SJCRH30 (cell line): ENCODE measurements at regions not wholly inside any gene's neighbourhood (a gene's known extent, or its start where the extent isn't known, plus 50 kb on each side); places are given as distances from the start of the nearest gene placed in this dataset.
"Not testable (repeated sequence)": the region's sequence is repeated elsewhere in the genome, so short reads cannot be mapped to it uniquely, and the experiment has no call there.

Experiments used
- DNase-seq, 2 experiments: peaks; one replicate each; pipeline ENCODE4 v3.0.0-alpha.2; 2015 to 2020
- H3K27ac ChIP-seq: fragments of 250-450 bp; sonication (Bioruptor Pico); 2 replicates; pipeline ENCODE4 v1.5.1; 2020; ENCODE audit warnings: mild to moderate bottlenecking, moderate library complexity
- H3K27me3 ChIP-seq: fragments of 250-450 bp; sonication (Bioruptor Pico); 2 replicates; pipeline ENCODE4 v1.5.1; 2020; ENCODE audit warnings: mild to moderate bottlenecking, moderate library complexity
- H3K36me3 ChIP-seq: fragments of 250-450 bp; sonication (Bioruptor Pico); 2 replicates; pipeline ENCODE4 v1.5.1; 2020; ENCODE audit warnings: mild to moderate bottlenecking, moderate library complexity
- H3K4me1 ChIP-seq: fragments of 250-450 bp; sonication (Bioruptor Pico); 2 replicates; pipeline ENCODE4 v1.5.1; 2020; ENCODE audit warnings: mild to moderate bottlenecking, moderate library complexity
- H3K4me3 ChIP-seq: fragments of 250-450 bp; sonication (Bioruptor Pico); 2 replicates; pipeline ENCODE4 v1.5.1; 2020; ENCODE audit warnings: mild to moderate bottlenecking, moderate library complexity
- H3K9me3 ChIP-seq: fragments of 250-450 bp; sonication (Bioruptor Pico); replicated peaks from 2 replicates; pipeline ENCODE4 v1.5.1; 2020; ENCODE audit warnings: mild to moderate bottlenecking, moderate library complexity

DNA sequence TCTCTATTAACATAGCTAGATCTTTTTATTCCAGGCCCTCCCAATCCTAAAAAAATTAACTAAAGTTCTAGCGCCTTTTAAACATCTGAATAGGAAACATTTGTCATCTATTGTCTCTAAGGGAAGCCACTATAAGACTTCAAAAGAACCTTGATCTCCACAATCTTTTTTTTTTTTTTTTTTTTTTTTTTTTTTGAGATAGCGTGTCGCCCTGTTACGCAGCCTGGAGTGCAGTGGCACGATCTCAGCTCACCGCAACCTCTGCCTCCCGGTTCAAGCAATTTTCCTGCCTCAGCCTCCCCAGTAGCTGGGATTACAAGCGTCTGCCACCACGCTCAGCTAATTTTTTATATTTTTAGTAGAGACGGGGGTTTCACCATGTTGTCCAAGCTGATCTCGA lies 526.5 kb upstream of the HTR2C start:
- H3K9me3 ChIP-seq, H3K4me1 ChIP-seq, H3K27me3 ChIP-seq, H3K27ac ChIP-seq, DNase-seq, H3K4me3 ChIP-seq, H3K36me3 ChIP-seq: not testable (repeated sequence)

DNA sequence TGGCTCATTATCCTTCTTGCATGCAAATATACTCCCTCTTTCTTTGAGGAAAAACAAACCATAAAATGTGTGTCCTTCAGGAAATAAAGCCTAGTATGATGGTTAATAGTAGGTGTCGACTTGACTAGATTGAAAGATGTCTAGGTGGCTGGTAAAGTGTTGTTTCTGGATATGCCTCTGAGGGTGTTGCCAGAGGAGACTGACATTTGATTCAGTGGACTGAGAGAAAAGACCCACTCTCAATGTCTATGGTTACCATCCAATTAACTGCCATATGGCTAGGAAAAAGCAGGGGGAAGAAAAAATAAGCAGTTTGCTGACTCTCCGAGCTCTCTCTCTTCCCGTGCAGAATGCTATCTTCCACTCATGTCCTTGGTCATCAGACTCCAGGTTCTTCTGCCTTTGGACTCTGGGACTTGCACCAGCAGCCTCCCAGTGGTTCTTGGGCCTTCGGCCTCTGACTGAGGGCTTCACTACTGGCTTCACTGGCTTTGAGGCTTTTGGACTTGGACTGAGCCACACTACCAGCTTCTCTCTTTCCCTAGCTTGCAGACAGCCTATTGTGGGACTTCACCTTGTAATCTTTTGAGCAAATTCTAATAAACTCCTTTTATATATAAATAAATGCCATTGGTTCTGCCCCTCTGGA lies 532.1 kb upstream of the HTR2C start:
- Histone ChIP-seq H3K27ac (no peak overlapping the region), H3K36me3 (no peaks in the 10 kb centered on the region), H3K4me1 (no peaks in the 10 kb centered on the region), H3K27me3 (no peaks in the 10 kb centered on the region), H3K4me3 (no peak overlapping the region), H3K9me3 (no peaks in the 10 kb centered on the region)
- no peak for DNase-seq

DNA sequence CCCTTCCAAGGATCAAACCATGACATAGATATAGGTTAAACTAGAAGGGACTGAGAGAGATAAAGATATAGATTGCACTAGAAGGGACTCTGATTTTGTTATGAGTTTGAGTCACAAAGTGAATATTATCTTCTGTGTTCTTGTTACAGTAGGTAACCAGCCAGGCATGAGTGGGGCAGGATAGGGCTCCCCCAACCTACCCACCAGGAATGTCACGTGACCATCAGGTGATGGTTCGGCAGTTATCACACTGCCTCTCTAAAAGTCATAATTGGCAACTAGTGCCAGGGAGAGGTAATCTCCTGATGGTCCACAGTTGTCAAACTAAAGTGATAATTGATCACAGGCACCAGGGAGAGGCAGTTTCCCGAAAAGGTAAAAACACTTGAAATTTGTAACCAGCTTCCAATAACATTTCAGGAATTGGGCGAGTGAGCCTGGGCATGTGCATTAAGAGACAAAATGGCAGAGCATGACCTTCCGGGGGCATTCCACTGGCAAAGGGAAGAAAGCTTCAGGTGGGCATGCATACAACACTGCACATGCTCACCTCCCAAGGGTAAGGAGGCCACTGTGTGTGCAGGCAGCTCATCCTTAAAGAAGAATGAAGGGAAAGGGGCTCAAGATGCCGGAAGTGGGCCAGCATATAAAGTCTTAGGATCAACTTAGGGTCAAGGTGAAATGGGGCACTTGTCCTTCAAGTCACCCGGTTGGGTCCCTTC lies 533.6 kb upstream of the HTR2C start:
- H3K27ac ChIP-seq, result no peak overlapping the region

GRCh38 chrX:114049063-114049462 lies 534.8 kb upstream of the HTR2C start:
- Histone ChIP-seq H3K27me3 (no peaks in the 10 kb centered on the region), H3K4me3 (no peak overlapping the region), H3K27ac (no peak overlapping the region), H3K9me3 (no peaks in the 10 kb centered on the region), H3K4me1 (no peaks in the 10 kb centered on the region), H3K36me3 (no peaks in the 10 kb centered on the region)
- DNase-seq, result no peak

More for the DNA sequence above, 533.6 kb upstream of the HTR2C start:
- H3K4me1 ChIP-seq, result no peaks in the 10 kb centered on the region
- no peaks in the 10 kb centered on the region for H3K9me3 ChIP-seq
- no peak overlapping the region for H3K4me3 ChIP-seq
- H3K27me3 ChIP-seq, result no peaks in the 10 kb centered on the region
- no peak for DNase-seq
- H3K36me3 ChIP-seq, result no peaks in the 10 kb centered on the region

DNA sequence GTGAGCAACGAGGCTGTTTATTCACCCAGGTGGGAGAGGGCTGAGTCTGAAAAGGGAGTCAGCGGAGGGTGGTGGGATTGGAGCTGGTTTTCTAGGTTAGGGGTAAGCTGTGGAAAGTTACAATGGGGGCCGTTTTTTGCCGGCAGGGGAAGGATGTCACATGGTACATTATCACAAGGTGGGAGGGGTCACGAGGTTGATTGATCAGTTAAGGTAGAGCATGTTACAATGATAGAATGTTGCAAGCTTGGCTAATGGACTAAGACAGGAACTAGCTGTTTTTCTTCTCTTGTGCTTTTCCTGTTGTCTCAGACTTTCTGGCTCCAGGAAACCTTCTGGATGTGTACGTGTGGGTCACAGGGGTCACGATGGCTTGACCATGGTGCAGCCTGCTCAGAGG lies 536.3 kb upstream of the HTR2C start:
- H3K27me3 ChIP-seq, result no peaks in the 10 kb centered on the region
- no peak overlapping the region for H3K4me3 ChIP-seq
- no peaks in the 10 kb centered on the region for H3K36me3 ChIP-seq
- no peak for DNase-seq
- no peaks in the 10 kb centered on the region for H3K9me3 ChIP-seq
- no peaks in the 10 kb centered on the region for H3K4me1 ChIP-seq
- H3K27ac ChIP-seq, result no peak overlapping the region

- no peaks in the 10 kb centered on the region for H3K36me3 ChIP-seq
- H3K27me3 ChIP-seq, result no peaks in the 10 kb centered on the region
- DNase-seq, result no peak
- no peaks in the 10 kb centered on the region for H3K9me3 ChIP-seq
- no peak overlapping the region for H3K4me3 ChIP-seq
- no peak overlapping the region for H3K27ac ChIP-seq
- H3K4me1 ChIP-seq, result no peaks in the 10 kb centered on the region
Measured at GRCh38 chrX:114046695-114047279, 537.1 kb upstream of the HTR2C start.

DNA sequence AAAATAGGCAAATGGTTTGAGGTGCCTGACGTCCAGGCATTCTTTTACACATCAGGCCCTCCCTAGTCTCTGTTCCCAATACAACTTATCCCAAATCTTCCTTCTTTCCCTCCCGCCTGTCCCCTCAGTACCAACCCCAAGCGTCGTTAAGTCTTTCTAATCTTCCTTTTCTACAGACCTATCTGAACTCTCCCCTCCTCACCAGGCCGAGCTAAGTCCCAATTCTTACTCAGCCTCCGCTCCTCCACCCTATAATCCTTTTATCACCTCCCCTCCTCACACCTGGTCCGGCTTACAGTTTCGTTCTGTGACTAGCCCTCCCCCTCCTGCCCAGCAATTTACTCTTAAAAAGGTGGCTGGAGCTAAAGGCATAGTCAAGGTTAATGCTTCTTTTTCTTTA lies 542.4 kb upstream of the HTR2C start:
- not testable (repeated sequence) for H3K36me3 ChIP-seq, H3K9me3 ChIP-seq, H3K27ac ChIP-seq, H3K4me3 ChIP-seq, H3K4me1 ChIP-seq, H3K27me3 ChIP-seq, DNase-seq

- DNase-seq, result not testable (repeated sequence)
Measured at GRCh38 chrX:114040661-114041269, 543.1 kb upstream of the HTR2C start.

DNA sequence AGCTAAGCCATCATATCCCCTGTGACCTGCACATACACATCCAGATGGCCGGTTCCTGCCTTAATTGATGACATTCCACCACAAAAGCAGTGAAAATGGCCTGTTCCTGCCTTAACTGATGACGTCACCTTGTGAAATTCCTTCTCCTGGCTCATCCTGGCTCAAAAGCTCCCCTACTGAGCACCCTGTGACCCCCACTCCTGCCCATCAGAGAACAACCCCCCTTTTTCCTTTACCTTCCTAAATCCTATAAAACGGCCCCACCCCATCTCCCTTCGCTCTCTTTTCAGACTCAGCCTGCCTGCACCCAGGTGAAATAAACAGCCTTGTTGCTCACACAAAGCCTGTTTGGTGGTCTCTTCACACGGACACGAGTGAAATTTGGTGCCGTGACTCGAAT lies 543.8 kb upstream of the HTR2C start:
- DNase-seq, H3K27me3 ChIP-seq: not testable (repeated sequence)

More at GRCh38 chrX:114040661-114041269, 543.1 kb upstream of the HTR2C start:
- not testable (repeated sequence) for H3K36me3 ChIP-seq, H3K9me3 ChIP-seq, H3K27me3 ChIP-seq, H3K27ac ChIP-seq, H3K4me3 ChIP-seq, H3K4me1 ChIP-seq

GRCh38 chrX:114038358-114038757 lies 545.5 kb upstream of the HTR2C start:
- DNase-seq, result no peak
- Histone ChIP-seq H3K36me3 (no peaks in the 10 kb centered on the region), H3K27me3 (no peaks in the 10 kb centered on the region), H3K4me1 (no peaks in the 10 kb centered on the region), H3K9me3 (no peaks in the 10 kb centered on the region), H3K4me3 (no peak overlapping the region), H3K27ac (no peak overlapping the region)

More for the DNA sequence above, 543.8 kb upstream of the HTR2C start:
- not testable (repeated sequence) for H3K4me3 ChIP-seq, H3K9me3 ChIP-seq, H3K4me1 ChIP-seq, H3K27ac ChIP-seq, H3K36me3 ChIP-seq

- Histone ChIP-seq H3K36me3 (no peaks in the 10 kb centered on the region), H3K4me3 (no peak overlapping the region), H3K9me3 (no peaks in the 10 kb centered on the region), H3K27ac (no peak overlapping the region), H3K4me1 (no peaks in the 10 kb centered on the region), H3K27me3 (no peaks in the 10 kb centered on the region)
- no peak for DNase-seq
Measured at GRCh38 chrX:114037515-114037914, 546.4 kb upstream of the HTR2C start.

DNA sequence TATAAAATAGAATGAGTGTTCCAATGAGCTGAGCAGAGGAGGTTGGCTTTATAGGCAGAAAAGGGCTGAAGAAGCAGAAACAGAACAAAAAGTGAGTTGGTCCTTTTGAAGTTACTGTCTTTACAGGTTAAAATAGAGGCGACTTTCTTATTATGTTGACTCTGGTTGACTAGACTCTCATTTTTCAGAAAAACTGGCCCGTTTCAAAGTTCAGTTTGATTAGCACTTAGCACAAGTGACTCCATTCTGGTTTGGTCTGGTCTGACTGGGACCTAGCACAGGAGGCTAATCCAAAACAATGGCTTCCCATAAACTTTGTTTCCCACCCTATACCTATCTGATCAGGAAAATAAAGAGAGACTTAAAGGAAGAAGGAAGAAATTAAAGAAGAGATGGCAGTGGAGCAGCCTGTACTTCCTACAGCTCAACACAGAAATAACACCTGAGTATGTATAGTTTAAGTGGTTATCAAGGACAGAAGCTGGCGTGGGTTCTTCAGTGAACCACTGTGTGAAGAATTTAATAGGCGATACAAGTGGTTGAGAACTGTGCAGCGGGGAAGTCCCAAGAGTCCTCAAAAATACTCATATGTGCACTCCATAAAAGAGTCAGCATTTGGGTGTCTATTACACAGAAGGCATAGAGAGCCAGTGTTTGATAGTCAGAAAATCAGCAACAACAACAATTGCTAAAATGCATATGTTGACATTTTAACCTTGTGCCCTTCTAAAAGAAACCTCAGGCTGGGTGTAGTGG lies 554.8 kb upstream of the HTR2C start:
- Histone ChIP-seq H3K9me3 (no peaks in the 10 kb centered on the region), H3K27me3 (no peaks in the 10 kb centered on the region), H3K4me1 (no peaks in the 10 kb centered on the region), H3K36me3 (no peaks in the 10 kb centered on the region), H3K4me3 (no peak overlapping the region), H3K27ac (no peak overlapping the region)
- DNase-seq, result no peak

DNA sequence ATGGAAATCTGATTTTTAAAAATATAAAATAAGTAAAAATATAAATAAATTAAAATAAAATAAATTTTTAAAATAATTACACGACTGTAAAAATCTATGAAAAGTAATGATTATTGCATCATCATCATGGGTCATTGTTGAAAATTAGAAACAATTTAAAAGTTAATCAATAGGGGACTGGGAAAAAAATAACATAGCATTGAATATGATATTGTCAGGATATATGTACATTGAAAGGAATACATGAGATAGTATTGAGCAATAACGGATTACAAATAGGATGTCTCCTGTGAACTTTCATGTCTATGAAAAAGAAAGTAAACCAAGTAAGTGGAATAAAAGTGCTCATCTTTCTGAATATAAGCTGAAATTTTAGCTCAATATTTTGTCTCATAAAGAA lies 566.8 kb upstream of the HTR2C start:
- DNase-seq, result no peak
- H3K27me3 ChIP-seq, result no peaks in the 10 kb centered on the region
- no peaks in the 10 kb centered on the region for H3K36me3 ChIP-seq
- no peaks in the 10 kb centered on the region for H3K9me3 ChIP-seq
- no peak overlapping the region for H3K27ac ChIP-seq
- no peaks in the 10 kb centered on the region for H3K4me1 ChIP-seq
- no peak overlapping the region for H3K4me3 ChIP-seq

GRCh38 chrX:114015966-114016365 lies 567.9 kb upstream of the HTR2C start:
- H3K36me3 ChIP-seq, result no peaks in the 10 kb centered on the region
- no peak for DNase-seq
- H3K9me3 ChIP-seq, result no peaks in the 10 kb centered on the region
- no peak overlapping the region for H3K4me3 ChIP-seq
- no peak overlapping the region for H3K27ac ChIP-seq
- no peaks in the 10 kb centered on the region for H3K4me1 ChIP-seq
- no peaks in the 10 kb centered on the region for H3K27me3 ChIP-seq

GRCh38 chrX:114006664-114007063 lies 577.2 kb upstream of the HTR2C start:
- no peaks in the 10 kb centered on the region for H3K27me3 ChIP-seq
- no peak overlapping the region for H3K4me3 ChIP-seq
- H3K4me1 ChIP-seq, result no peaks in the 10 kb centered on the region
- no peaks in the 10 kb centered on the region for H3K36me3 ChIP-seq
- no peak overlapping the region for H3K27ac ChIP-seq
- no peak for DNase-seq
- H3K9me3 ChIP-seq, result no peaks in the 10 kb centered on the region
